K562 (cell line): ENCODE measurements at regions not wholly inside any gene's neighbourhood (a gene's known extent, or its start where the extent isn't known, plus 50 kb on each side); places are given as distances from the start of the nearest gene placed in this dataset.
A peak's percentile ranks its signal among the peaks of the same experiment; 100 is the strongest.

Experiments
- ATAC-seq: fragments of 200-7000 bp; cut with Tn5 transposase; 3 replicates; pipeline ENCODE4 v1.9.1; 2020; ENCODE audit warnings: moderate library complexity
- BruUV-seq: library from RNA; stranded (reverse); fragments of 400-500 nt; replicated peaks from 2 replicates; lab custom pipeline; 2021; lab: Mats Ljungman, UMichigan
- CTCF ChIA-PET: fragments of 300-600 bp; formaldehyde crosslinking; extraction: SDS; loops from one replicate; lab custom pipeline; 2021; ENCODE audit warnings: low intra/inter-chr PET ratio; lab: Yijun Ruan, JAX
- POLR2A ChIA-PET: fragments of 300-600, 350-650 bp; sonication (Branson Sonifier 250); formaldehyde crosslinking; extraction: SDS; loops from one replicate; lab custom pipeline; 2021; ENCODE audit warnings: antibody characterized with exemption, inconsistent platforms; lab: Yijun Ruan, JAX
- DNase-seq, 4 experiments: peaks; one replicate each; pipeline versions ENCODE4 v3.0.0 to v3.0.0-alpha.2; 2011 to 2018; ENCODE audit warnings: low spot score in 3 of 4, mixed read lengths in 3 of 4; ENCODE audit errors: extremely low read depth in 1 of 4
- FAIRE-seq: peaks from 2 replicates; lab custom pipeline; 2011; peaks lifted over from hg19 to GRCh38; lab: Jason Lieb, UNC
- H2AFZ ChIP-seq: 2 replicates; pipeline ENCODE4 v1.6.0; 2011; ENCODE audit warnings: low read depth, low read length, control low read depth, inconsistent platforms
- H3K27ac ChIP-seq: fragments of 200-600 bp; 3 replicates; pipeline ENCODE4 v1.8.0; 2011; ENCODE audit warnings: low read depth, mild to moderate bottlenecking, control low read depth, inconsistent platforms, low read length, moderate library complexity, mixed read lengths; ENCODE audit errors: extremely low read depth
- H3K27me3 ChIP-seq, 2 experiments: fragments of 300-600 bp in 1 of 2; 2 replicates in 1 of 2; 3 replicates in 1 of 2; pipeline versions ENCODE4 v1.6.0 to v1.8.0; 2011; ENCODE audit warnings: inconsistent platforms in 2 of 2, low read length in 2 of 2, mild to moderate bottlenecking in 1 of 2, mixed read lengths in 1 of 2, moderate library complexity in 1 of 2; ENCODE audit not compliant: control insufficient read depth in 2 of 2, insufficient read depth in 2 of 2
- H3K36me3 ChIP-seq: fragments of 300-600 bp; 3 replicates; pipeline ENCODE4 v1.8.0; 2011; ENCODE audit warnings: mild to moderate bottlenecking, low read length, inconsistent platforms; ENCODE audit not compliant: control insufficient read depth, insufficient read depth
- H3K4me1 ChIP-seq, 2 experiments: fragments of 200-600 bp in 1 of 2; replicated peaks in 1 of 2; 2 replicates in 1 of 2; 3 replicates in 1 of 2; pipeline versions ENCODE4 v1.5.1 to v1.8.0; 2011; ENCODE audit warnings: inconsistent platforms in 2 of 2, low read length in 2 of 2, mild to moderate bottlenecking in 1 of 2, mixed read lengths in 1 of 2, moderate library complexity in 1 of 2; ENCODE audit not compliant: control insufficient read depth in 2 of 2, insufficient read depth in 2 of 2
- H3K4me2 ChIP-seq: 2 replicates; pipeline ENCODE4 v1.6.1; 2011; ENCODE audit warnings: low read length, control low read depth, inconsistent platforms, mixed read lengths; ENCODE audit not compliant: insufficient read depth
- H3K4me3 ChIP-seq: fragments of 200-600 bp; sonication (generic), shearing (Covaris generic); 2 replicates; pipeline ENCODE4 v1.5.1; 2016; ENCODE audit warnings: control low read depth, inconsistent platforms
- H3K79me2 ChIP-seq: fragments of 200-600 bp; 3 replicates; pipeline ENCODE4 v1.8.0; 2011; ENCODE audit warnings: low read length, inconsistent platforms; ENCODE audit not compliant: control insufficient read depth, insufficient read depth
- H3K9ac ChIP-seq, 2 experiments: 2 replicates each; pipeline versions ENCODE4 v1.6.0 to v1.6.1; 2011; ENCODE audit warnings: low read depth in 2 of 2, low read length in 2 of 2, control low read depth in 1 of 2, inconsistent platforms in 1 of 2, mild to moderate bottlenecking in 1 of 2, mixed read lengths in 1 of 2; ENCODE audit not compliant: insufficient read depth in 1 of 2
- H3K9me1 ChIP-seq: one replicate; pipeline ENCODE4 v1.6.0; 2011; ENCODE audit warnings: inconsistent platforms, mild to moderate bottlenecking, low read length, moderate library complexity; ENCODE audit not compliant: control insufficient read depth, insufficient read depth
- H3K9me3 ChIP-seq: replicated peaks from 2 replicates; pipeline ENCODE4 v1.5.1; 2011; ENCODE audit warnings: low read depth, low read length, inconsistent platforms; ENCODE audit not compliant: control insufficient read depth, insufficient read depth
- H4K20me1 ChIP-seq: replicated peaks from 2 replicates; pipeline ENCODE4 v1.6.1; 2011; ENCODE audit warnings: low read length, inconsistent platforms, mixed read lengths; ENCODE audit not compliant: control insufficient read depth, insufficient read depth
- ARHGAP35 ChIP-seq: fragments of 450-650 bp; IDR thresholded peaks from 2 replicates; pipeline ENCODE4 v1.6.1; 2018; ENCODE audit not compliant: partially characterized antibody
- ARID1B ChIP-seq: fragments of 450-650 bp; IDR thresholded peaks from 2 replicates; pipeline ENCODE4 v1.6.1; 2016; ENCODE audit warnings: antibody characterized with exemption, mild to moderate bottlenecking, inconsistent platforms
- KLF10 ChIP-seq: fragments of 250-450 bp; sonication (Bioruptor Pico); IDR thresholded peaks from 2 replicates; pipeline ENCODE4 v1.6.1; 2021; ENCODE audit warnings: matching md5 sums
- KLF16 ChIP-seq: IDR thresholded peaks from 2 replicates; pipeline ENCODE4 v1.6.1; 2016; ENCODE audit warnings: antibody characterized with exemption
- MNT ChIP-seq, 2 experiments: fragments of 450-650 bp; conservative IDR thresholded peaks; 2 replicates each; pipeline ENCODE4 v1.6.1; 2017; ENCODE audit warnings: mild to moderate bottlenecking in 2 of 2, moderate library complexity in 2 of 2
- NCOA1 ChIP-seq: fragments of 450-650 bp; IDR thresholded peaks from 2 replicates; pipeline ENCODE4 v1.6.1; 2016; ENCODE audit warnings: low read depth
- NFE2 ChIP-seq: IDR thresholded peaks from 2 replicates; pipeline ENCODE4 v1.6.1; 2014; ENCODE audit warnings: antibody characterized with exemption, low read depth
- POLR3A ChIP-seq: IDR thresholded peaks from 2 replicates; pipeline ENCODE4 v1.6.1; 2011; ENCODE audit warnings: borderline replicate concordance, mild to moderate bottlenecking, moderate library complexity; ENCODE audit not compliant: insufficient read length, insufficient read depth; ENCODE audit errors: extremely low read depth
- TEAD1 ChIP-seq, 2 experiments: fragments of 450-650 bp in 1 of 2; sonication (generic) in 1 of 2; formaldehyde crosslinking; IDR thresholded peaks; 2 replicates each; pipeline versions ENCODE4 v1.4.0 to v1.8.0; 2020 to 2022; ENCODE audit warnings: mild to moderate bottlenecking in 2 of 2, missing genetic modification reagents in 1 of 2
- ZBTB17 ChIP-seq: fragments of 450-650 bp; formaldehyde crosslinking; IDR thresholded peaks from 2 replicates; pipeline ENCODE4 v1.4.0; 2020; ENCODE audit warnings: mild to moderate bottlenecking
- WGBS: fragments of 100-300 bp; shearing (Covaris generic); methylation state at CpG from one replicate; pipeline ENCODE4 v1.1.6; 2016; ENCODE audit warnings: low coverage, mixed read lengths; ENCODE audit not compliant: insufficient coverage; ENCODE audit errors: missing lambda C conversion rate; 5-methylcytosine and 5-hydroxymethylcytosine counted together
- in situ Hi-C: fragments of 300-500 bp; cut with MboI; formaldehyde crosslinking; loops from 4 replicates; pipeline ENCODE4 v1.15.0; 2018; ENCODE audit warnings: inconsistent platforms, mixed read lengths
- intact Hi-C: fragments of 100-400 bp; cut with micrococcal nuclease; formaldehyde crosslinking; loops from 2 replicates; pipeline ENCODE4 v1.14.2; 2022

- Histone ChIP-seq H3K4me3 (no peak overlapping the region), H3K79me2 (no peaks in the 10 kb centered on the region), H3K27ac (no peak overlapping the region), H3K9me1 (no peaks in the 10 kb centered on the region), H3K4me2 (no peak overlapping the region), H3K27me3 (no peaks in the 10 kb centered on the region), H3K4me1 (no peaks in the 10 kb centered on the region), H3K9ac (no peak overlapping the region), H2AFZ (no peak overlapping the region), H3K9me3 (no peaks in the 10 kb centered on the region), H3K36me3 (no peaks in the 10 kb centered on the region), H4K20me1 (no peaks in the 10 kb centered on the region)
- BruUV-seq: no TSS peak
- ChIA-PET POLR2A (interaction anchor here (0.5 kb wide), 1 partner anchor 54 kb away, joined by 3 read pairs; no protein-coding TSS in a partner anchor), CTCF (no interaction called here)
- no peak for DNase-seq
- ATAC-seq: no peak
- in situ Hi-C loops (no loop called here), intact Hi-C loops (no loop called here)
- no peak for TF ChIP-seq NCOA1
- TF ChIP-seq NFE2: peak; percentile 29
- no peak for TF ChIP-seq POLR3A
- TF ChIP-seq MNT (conservative IDR thresholded peaks at IDR 0.05): no peak
- no peak for FAIRE-seq
These were observed 63.7 kb upstream of the TFPI start for GRCh38 chr2:187617905-187618304.

GRCh38 chr2:187618813-187619212 is 64.6 kb upstream of the TFPI start:
- CTCF ChIA-PET: no interaction called here
- intact Hi-C loops: no loop called here
- peak; percentile 66 for ATAC-seq

More at GRCh38 chr2:187618813-187619212, 64.6 kb upstream of the TFPI start:
- Histone ChIP-seq H3K79me2 (no peaks in the 10 kb centered on the region), H3K9me3 (no peaks in the 10 kb centered on the region), H3K36me3 (no peaks in the 10 kb centered on the region), H3K9ac (no peak overlapping the region), H3K27ac (no peak overlapping the region), H3K4me1 (no peaks in the 10 kb centered on the region), H2AFZ (no peak overlapping the region; the same call in 1 of the 2 replicates), H3K9me1 (no peaks in the 10 kb centered on the region), H3K4me2 (no peak overlapping the region), H3K4me3 (no peak overlapping the region), H3K27me3 (no peaks in the 10 kb centered on the region), H4K20me1 (no peaks in the 10 kb centered on the region)
- POLR2A ChIA-PET: interaction anchor here (0.7 to 1.3 kb wide), 2 partner anchors 45 to 126 kb away, joined by 3 read pairs; no protein-coding TSS in a partner anchor
- no peak for FAIRE-seq
- BruUV-seq: no TSS peak
- no peak for DNase-seq
- in situ Hi-C loops: no loop called here
- TF ChIP-seq ARHGAP35 (no peak), TEAD1 (CRISPR knock-in tag; IDR thresholded peaks at IDR 0.05) (no peak), ARID1B (no peak), ZBTB17 (CRISPR knock-in tag) (no peak), KLF16 (no peak), KLF10 (CRISPR knock-in tag) (no peak)
- WGBS: 10% methylated on average over 2 of the region's 2 CpGs
